ENCODE measurements at regions not wholly inside any gene's neighbourhood (a gene's known extent, or its start where the extent isn't known, plus 50 kb on each side); places are given as distances from the start of the nearest gene placed in this dataset.

GRCh38 chr4:124594945-124595344 is 117.6 kb downstream of the ANKRD50 start:
- no peak for DNase-seq (ENCODE audit: low read depth in 2 of 2)

GRCh38 chr4:124596816-124597215 is 115.7 kb downstream of the ANKRD50 start:
- no peak for DNase-seq (ENCODE audit: low read depth in 2 of 2)

- DNase-seq (ENCODE audit: low read depth in 2 of 2), result no peak
Measured at GRCh38 chr4:124610211-124610610, 102.3 kb downstream of the ANKRD50 start.
